NCI-H748 (cell line): ENCODE measurements at regions not wholly inside any gene's neighbourhood (a gene's known extent, or its start where the extent isn't known, plus 50 kb on each side); places are given as distances from the start of the nearest gene placed in this dataset.
A peak's percentile ranks its signal among the peaks of the same experiment; 100 is the strongest.
"Not testable (repeated sequence)": the region's sequence is repeated elsewhere in the genome, so short reads cannot be mapped to it uniquely, and the experiment has no call there.

Source experiments
- DNase-seq: peaks from one replicate; lab custom pipeline; 2025; ENCODE audit not compliant: unreplicated experiment; lab: John Stamatoyannopoulos, UW

GRCh38 chr14:25699981-25700380 lies 650.0 kb upstream of the STXBP6 start:
- no peak for DNase-seq

DNA sequence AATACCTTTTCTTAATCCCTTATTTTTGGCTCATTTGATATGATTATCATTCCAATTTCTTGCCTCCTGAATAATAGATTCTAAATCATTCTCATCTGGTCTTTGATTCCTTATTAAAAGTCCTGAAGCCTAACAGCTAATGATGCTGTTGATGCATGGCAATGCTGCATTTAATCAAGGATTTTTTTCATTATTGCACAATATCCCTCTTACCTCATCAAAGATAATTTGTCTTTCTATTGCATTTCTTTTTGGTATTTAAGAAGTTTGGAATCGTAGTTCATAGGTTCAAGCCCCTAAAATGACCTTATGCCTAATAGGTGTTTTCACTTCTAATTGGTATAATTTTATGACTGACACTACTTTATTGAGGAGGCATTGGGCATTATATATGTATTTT lies 648.2 kb upstream of the STXBP6 start:
- DNase-seq: no peak

- DNase-seq: no peak
These were observed 646.2 kb upstream of the STXBP6 start for GRCh38 chr14:25696176-25696575.

DNA sequence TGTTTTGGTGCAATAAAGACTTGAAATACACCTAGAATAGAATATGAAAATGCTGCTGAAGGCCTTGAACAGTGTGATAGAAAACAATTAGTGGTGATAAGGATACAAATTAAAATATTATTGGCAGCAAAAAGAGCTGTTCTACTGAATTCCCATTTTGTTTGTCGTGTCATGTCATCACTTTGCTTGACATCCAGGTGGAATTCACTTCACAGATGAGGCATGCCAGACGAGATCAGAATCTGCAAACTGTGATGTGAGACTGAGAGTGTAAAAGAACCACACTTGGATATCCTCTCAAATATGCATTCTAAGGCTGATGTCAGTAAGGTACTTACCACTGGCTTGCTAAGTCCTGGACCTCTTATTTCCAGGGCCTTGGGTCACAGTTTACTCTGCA lies 635.1 kb upstream of the STXBP6 start:
- DNase-seq: no peak

DNA sequence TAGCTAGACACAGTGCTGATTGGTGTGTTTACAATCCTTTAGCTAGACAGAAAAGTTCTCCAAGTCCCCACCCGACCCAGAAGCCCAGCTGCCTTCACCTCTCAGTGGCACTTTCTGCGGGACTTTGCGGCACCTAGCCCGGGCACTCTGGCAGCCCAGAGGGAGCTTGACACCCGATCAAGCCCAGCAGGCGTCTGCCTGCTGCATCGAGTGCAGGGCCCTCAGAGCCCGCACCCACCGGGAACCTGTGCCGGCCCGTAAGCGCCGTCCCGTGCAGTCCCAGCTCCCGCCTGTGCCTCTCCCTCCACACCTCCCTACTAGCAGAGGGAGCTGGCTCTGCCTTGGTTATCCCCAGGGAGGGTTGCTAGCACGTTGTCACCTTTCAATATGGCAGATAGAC lies 631.0 kb upstream of the STXBP6 start:
- no peak for DNase-seq

GRCh38 chr14:25680511-25680910 lies 630.6 kb upstream of the STXBP6 start:
- DNase-seq: not testable (repeated sequence)

DNA sequence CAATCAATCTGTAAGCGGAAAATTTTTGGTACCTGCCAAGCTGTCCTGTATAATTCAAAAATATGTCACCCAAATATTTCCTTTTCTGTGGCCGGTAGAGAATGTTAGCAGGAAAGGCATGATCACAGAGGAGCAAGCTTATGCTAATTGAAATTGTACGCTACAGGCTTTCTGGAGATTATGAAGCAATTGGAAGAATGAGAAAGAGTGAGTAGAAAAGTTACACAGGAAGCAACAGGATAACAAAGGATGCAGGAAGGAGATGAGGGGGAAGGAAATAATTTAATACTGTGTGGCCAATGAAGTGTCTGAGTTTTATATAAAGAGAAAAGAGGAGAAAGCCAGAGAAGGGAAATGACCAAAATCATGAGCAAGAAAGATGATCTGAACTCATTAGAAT lies 627.2 kb upstream of the STXBP6 start:
- no peak for DNase-seq

GRCh38 chr14:25667387-25667786 lies 617.4 kb upstream of the STXBP6 start:
- DNase-seq: no peak

GRCh38 chr14:25666877-25667276 lies 616.9 kb upstream of the STXBP6 start:
- DNase-seq: peak; percentile 10

- DNase-seq: no peak
These were observed 609.0 kb upstream of the STXBP6 start for GRCh38 chr14:25658988-25659387.

DNA sequence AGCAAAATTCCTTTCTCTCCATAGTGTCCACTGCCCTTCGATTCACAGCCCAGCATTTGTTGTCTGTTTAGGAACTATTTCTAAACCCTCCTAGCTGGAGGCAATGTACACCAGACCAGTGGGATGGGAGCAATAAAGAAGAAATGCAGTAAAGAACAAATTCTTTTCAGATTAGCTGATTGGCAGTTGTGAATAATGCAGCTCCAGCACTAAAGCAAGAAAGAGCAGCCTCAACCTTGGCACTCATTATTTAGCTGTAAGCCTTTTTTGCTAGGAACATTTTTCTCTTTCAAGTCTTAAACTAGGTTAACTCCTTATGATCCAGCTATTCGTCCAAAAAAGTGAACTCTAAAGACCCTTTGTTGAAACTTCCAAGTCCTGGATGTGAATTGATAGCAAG lies 580.5 kb upstream of the STXBP6 start:
- no peak for DNase-seq

- no peak for DNase-seq
These were observed 579.0 kb upstream of the STXBP6 start for GRCh38 chr14:25628978-25629377.

- no peak for DNase-seq
These were observed 578.4 kb upstream of the STXBP6 start for GRCh38 chr14:25628390-25628789.

GRCh38 chr14:25626986-25627385 lies 577.0 kb upstream of the STXBP6 start:
- no peak for DNase-seq

DNA sequence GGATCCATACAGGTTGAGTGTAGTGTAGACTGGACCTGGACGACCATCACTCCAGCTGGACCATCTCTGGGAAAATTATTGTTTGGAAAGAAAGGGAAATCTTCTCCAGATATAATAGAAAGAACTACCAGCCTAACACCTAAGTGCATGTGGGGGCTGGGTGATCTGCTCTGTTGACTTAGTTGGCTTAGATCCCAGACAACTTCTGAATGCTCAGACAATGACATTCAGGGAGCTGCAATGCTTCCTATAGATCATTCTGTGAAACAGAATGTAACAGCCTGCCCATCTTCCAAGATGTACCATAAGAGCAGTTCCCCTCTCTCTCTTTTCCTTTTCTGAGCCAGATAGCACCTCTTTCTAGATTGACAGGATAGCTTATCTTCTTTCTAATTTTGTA lies 572.8 kb upstream of the STXBP6 start:
- DNase-seq: peak; percentile 84

DNA sequence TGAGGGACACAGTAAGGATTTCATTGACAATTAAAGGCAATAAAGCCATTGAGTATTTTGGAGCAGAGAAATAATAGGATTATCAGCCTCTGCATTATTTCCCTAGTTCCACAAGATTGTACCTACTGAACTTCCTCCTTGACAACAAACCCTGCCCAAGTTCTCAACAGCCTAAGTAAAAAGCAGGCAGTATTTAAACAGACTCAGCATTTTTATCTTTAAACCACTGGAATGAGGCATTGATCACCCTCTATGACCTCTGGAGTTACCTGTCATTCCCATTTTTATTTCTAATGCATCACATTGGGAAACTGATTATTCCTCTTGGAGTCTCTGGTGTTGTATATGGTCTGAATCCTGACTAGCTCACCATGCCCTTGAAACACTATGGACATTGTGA lies 570.6 kb upstream of the STXBP6 start:
- no peak for DNase-seq

GRCh38 chr14:25615174-25615573 lies 565.2 kb upstream of the STXBP6 start:
- no peak for DNase-seq

- DNase-seq: peak; percentile 77
These were observed 557.2 kb upstream of the STXBP6 start for GRCh38 chr14:25607192-25607591.

- peak; percentile 24 for DNase-seq
These were observed 552.2 kb upstream of the STXBP6 start for GRCh38 chr14:25602106-25602505.

DNA sequence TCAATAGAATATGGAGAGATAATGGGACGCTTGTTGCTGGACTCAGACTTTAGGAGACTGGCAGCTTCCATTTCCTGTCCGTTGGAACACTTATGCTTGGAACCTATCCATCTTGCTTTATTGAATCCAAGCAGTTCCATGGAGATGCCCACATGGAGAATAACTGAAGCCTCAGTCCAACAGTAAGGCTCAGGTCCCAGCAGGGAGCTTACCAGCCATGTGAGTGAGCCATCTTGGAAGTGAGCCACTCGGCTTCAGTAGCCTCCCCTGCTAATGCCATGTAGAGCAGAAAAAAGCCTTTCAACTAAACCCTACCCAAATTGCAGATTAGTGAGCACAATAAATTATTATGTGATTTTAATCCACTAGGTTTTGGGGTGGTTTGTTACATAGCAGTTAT lies 538.8 kb upstream of the STXBP6 start:
- no peak for DNase-seq

DNA sequence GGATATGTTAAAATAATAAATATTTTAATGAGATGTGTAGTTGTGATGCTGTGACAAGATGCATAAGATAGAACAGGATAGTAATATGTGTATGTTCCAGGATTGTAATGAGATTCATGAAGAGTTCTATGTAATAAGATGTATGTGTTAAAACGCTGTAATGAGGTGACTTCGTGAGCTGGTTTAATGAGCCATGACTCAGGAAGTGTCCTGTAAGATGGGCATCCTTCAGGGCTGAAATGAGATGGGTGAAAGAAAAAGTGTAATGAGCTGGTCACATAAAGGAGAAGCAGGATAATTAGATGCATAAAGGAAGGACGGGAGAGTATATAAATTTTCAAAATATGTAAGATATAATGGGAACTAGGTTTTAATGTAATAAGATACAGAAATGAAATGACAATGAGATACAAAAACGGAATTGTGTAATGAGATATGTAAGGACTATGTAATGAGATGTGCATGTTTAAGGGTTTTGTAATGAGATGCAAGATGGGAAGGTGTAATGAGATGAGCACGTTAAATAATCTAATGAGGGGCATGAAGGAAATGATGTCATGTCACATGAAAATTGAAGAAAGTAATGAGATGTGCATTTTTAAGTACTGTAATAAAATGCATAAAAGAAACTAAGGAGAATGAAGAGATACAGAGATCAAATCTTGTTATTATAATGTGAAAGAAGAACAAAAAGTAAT lies 524.8 kb upstream of the STXBP6 start:
- no peak for DNase-seq

- DNase-seq: peak; percentile 4
These were observed 520.5 kb upstream of the STXBP6 start for GRCh38 chr14:25570483-25570882.

DNA sequence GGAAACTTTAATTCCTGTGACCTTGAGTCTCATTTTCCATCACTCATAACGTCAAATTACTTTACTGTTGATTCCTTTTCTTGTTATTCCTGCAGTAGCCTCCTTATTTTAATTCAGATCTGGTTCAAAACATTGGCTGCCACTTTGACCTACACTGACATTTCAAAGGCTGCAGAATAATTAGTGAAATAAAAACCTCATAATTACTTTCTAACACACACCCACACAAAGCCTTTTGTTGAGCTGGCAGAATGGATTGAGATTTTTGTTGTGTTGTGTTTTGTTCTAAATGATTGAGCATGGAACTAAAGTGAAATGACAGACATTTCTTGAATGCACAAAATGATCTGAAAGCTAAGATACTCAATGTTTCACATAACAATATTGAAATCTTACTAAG lies 507.5 kb upstream of the STXBP6 start:
- peak; percentile 37 for DNase-seq
